GM12891 (cell line): ENCODE measurements at regions not wholly inside any gene's neighbourhood (a gene's known extent, or its start where the extent isn't known, plus 50 kb on each side); places are given as distances from the start of the nearest gene placed in this dataset.

Experiments
- DNase-seq: peaks from one replicate; pipeline ENCODE4 v3.0.0; 2011; ENCODE audit warnings: low spot score; ENCODE audit not compliant: insufficient read length
- FAIRE-seq: peaks from 2 replicates; lab custom pipeline; 2011; peaks lifted over from hg19 to GRCh38; lab: Jason Lieb, UNC
- PAX5 ChIP-seq: IDR thresholded peaks from 2 replicates; pipeline ENCODE4 v1.6.1; 2011; ENCODE audit warnings: low read length, moderate library complexity, mild to moderate bottlenecking; ENCODE audit not compliant: insufficient read depth, severe bottlenecking
- POLR2A ChIP-seq: IDR thresholded peaks from 2 replicates; pipeline ENCODE4 v1.6.1; 2011; ENCODE audit warnings: low read depth, low read length, control low read depth
- POLR2AphosphoS5 ChIP-seq: IDR thresholded peaks from 2 replicates; pipeline ENCODE4 v1.6.1; 2011; ENCODE audit warnings: low read depth, low read length, control low read depth
- POU2F2 ChIP-seq: IDR thresholded peaks from 2 replicates; pipeline ENCODE4 v1.6.1; 2011; ENCODE audit warnings: low read depth, mild to moderate bottlenecking, control low read depth, low read length, moderate library complexity
- SPI1 ChIP-seq: IDR thresholded peaks from 2 replicates; pipeline ENCODE4 v1.6.1; 2011; ENCODE audit warnings: low read depth, low read length, control low read depth
- TAF1 ChIP-seq: IDR thresholded peaks from 2 replicates; pipeline ENCODE4 v1.6.1; 2011; ENCODE audit warnings: low read depth, low read length, control low read depth

GRCh38 chr22:42322562-42322926 is 52.1 kb upstream of the TCF20 start:
- TF ChIP-seq SPI1 = no peak
- TF ChIP-seq POU2F2 = no peak
- FAIRE-seq (no peak), DNase-seq (no peak)

GRCh38 chr22:42321908-42322561 is 51.6 kb upstream of the TCF20 start:
- no peak for DNase-seq
- no peak for FAIRE-seq
- TF ChIP-seq POU2F2 (no peak), TAF1 (no peak), SPI1 (no peak), POLR2AphosphoS5 (no peak), PAX5 (no peak), POLR2A (no peak)

GRCh38 chr22:42320443-42321416 is 50.3 kb upstream of the TCF20 start:
- FAIRE-seq = no peak
- DNase-seq = no peak
- no peak for TF ChIP-seq POLR2AphosphoS5
- TF ChIP-seq PAX5 = no peak
- no peak for TF ChIP-seq SPI1
- no peak for TF ChIP-seq TAF1
- no peak for TF ChIP-seq POU2F2
- TF ChIP-seq POLR2A = no peak
